Fibroblast of pulmonary artery (primary cell): ENCODE measurements at regions not wholly inside any gene's neighbourhood (a gene's known extent, or its start where the extent isn't known, plus 50 kb on each side); places are given as distances from the start of the nearest gene placed in this dataset.
A peak's percentile ranks its signal among the peaks of the same experiment; 100 is the strongest.

Experiments used
- DNase-seq: peaks from one replicate; pipeline ENCODE4 v3.0.0-alpha.2; 2010; ENCODE audit warnings: low read depth
- H3K4me3 ChIP-seq: replicated peaks from 2 replicates; pipeline ENCODE4 v1.5.1; 2011; ENCODE audit warnings: low read depth, mild to moderate bottlenecking, control low read depth, low read length, moderate library complexity
- TF ChIP-seq, protein P1 (sequence below): IDR thresholded peaks from 2 replicates; pipeline ENCODE4 v1.5.1; 2011; ENCODE audit warnings: mild to moderate bottlenecking, control low read depth, low read length, inconsistent platforms; ENCODE audit errors: missing control alignments

DNA sequence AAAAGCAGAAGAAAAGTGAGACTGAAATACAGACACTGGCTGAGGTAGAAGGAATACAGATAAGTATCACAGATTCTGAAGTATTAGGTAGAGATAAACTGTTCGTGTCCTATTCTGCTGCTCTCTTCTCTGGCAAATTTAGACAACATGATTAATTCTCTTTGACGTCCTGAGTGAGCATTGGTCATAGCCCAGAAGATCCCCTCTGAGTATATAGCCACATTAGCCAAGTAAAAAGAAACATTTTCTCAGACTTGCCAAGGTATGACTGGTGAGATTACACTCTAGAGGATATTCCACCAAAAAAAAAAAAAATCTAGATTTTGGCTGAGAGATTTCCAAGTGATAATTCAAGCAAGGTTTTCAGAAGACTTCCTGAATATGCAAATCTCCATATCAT, 111.4 kb upstream of the ALCAM start:
- DNase-seq, result no peak
- TF ChIP-seq, protein P1, sequence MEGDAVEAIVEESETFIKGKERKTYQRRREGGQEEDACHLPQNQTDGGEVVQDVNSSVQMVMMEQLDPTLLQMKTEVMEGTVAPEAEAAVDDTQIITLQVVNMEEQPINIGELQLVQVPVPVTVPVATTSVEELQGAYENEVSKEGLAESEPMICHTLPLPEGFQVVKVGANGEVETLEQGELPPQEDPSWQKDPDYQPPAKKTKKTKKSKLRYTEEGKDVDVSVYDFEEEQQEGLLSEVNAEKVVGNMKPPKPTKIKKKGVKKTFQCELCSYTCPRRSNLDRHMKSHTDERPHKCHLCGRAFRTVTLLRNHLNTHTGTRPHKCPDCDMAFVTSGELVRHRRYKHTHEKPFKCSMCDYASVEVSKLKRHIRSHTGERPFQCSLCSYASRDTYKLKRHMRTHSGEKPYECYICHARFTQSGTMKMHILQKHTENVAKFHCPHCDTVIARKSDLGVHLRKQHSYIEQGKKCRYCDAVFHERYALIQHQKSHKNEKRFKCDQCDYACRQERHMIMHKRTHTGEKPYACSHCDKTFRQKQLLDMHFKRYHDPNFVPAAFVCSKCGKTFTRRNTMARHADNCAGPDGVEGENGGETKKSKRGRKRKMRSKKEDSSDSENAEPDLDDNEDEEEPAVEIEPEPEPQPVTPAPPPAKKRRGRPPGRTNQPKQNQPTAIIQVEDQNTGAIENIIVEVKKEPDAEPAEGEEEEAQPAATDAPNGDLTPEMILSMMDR, result no peak
- H3K4me3 ChIP-seq, result no peak overlapping the region

DNA sequence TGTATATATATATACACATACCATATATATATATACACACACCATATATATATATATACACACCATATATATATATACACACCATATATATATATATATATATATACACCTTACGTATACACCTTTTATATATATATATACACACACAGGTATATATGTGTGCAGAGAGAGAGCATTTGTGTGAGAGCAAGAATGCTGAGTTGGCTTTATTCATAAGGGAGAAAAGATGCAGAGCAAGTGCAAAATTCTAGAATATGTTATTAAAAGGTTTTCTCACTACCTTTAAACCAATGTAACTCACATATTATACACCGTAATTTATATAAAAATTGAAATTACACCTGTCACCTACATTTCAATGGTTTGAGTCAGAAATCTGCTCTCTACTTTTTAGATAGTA, 107.2 kb upstream of the ALCAM start:
- no peak overlapping the region for H3K4me3 ChIP-seq
- DNase-seq, result no peak
- TF ChIP-seq, protein P1, result no peak

DNA sequence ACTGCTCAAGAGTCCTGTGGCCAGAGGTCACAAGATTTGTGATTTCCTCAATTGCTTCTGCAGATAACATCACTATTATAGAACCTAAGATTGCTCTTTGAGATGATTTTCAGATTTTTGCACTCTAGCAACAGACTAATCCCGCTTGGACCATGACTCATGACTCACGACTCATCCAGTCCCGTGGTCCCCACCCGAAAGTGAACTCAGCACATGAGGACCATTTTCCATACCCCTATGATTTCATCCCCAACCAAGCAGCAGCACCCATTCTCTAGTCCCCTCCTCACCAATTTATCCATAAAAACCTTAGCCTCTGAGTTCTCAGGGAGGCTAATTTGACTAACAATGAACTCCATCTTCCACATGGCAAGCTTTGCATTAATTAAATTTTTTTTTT, 106.3 kb upstream of the ALCAM start:
- no peak for DNase-seq
- H3K4me3 ChIP-seq, result no peak overlapping the region
- TF ChIP-seq, protein P1, result no peak

DNA sequence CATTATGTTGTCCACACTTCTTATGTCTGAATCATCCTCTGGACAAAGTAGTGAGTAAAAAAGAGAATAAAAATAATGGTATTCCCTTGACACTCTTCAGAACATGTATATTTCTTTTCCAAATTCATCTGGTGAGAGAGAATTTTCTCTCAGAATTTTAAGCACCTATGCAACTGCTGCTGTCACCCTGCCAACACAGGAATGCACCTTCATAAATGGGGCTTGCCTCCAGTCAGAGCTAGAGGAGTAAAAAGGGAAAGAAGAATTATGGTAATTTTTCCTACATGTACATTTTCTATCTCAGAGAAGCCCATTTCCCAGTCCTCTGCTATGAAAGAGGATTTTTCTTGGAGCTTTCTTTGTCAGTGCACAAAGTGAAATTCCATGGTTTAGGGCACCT, 92.2 kb upstream of the ALCAM start:
- TF ChIP-seq, protein P1, result no peak
- DNase-seq, result peak; percentile 7
- no peak overlapping the region for H3K4me3 ChIP-seq

DNA sequence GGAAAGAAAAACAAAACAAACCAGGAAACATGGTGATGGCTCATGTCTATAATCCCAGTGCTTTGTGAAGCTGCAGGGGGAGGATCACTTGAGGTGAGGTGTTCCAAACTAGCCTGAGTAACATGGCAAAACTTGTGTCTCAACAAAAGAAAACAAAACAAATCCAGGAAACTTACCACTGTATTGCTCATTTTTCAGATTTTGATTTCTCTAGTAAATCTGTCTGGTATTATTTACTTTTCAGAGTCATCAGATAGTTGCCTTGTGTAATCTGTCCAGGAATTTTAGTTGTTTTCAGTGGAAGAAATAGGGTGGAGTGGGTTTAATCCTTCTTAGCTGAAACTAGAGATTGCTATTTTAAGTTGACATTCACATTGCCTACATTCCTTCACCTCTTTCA, 91.8 kb upstream of the ALCAM start:
- H3K4me3 ChIP-seq, result no peak overlapping the region
- DNase-seq, result peak; percentile 58
- TF ChIP-seq, protein P1, result no peak

DNA sequence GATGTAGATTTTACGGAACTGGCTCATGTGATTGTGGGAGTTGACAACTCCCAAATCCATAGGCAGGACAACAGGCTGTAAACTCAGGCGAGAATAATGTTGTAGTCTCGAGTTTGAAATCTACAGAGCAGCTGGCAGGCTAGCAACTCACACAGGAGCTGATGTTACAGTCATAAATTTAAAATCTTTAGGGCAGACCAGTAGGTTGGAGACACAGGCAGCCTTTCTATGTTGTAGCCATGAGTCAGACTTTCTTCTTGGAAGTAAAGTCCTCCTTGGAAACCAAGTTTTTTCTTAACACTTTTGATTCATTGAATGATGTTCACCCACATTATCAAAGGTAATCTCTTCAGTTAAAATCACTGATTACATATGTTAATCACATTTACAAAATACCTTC, 89.1 kb upstream of the ALCAM start:
- TF ChIP-seq, protein P1, result no peak
- H3K4me3 ChIP-seq, result no peak overlapping the region
- DNase-seq, result peak; percentile 42

DNA sequence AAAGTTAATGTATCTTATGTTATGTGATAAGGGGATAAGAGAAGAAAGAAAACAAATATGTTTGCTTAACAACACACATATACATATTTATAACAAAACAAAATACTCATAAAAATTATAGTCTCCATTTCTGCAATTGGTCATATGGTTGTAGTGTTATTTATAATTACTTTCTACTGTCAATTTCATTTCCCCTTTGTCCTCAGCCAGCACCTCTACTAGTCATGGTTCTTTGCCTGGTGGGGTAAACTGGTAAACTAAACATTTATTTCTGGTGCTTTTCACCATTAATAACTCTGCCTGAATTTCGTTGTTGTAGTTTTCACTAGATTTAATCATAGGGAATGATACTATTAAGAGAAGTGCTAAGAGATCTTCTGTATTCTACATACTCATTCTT, 88.0 kb upstream of the ALCAM start:
- TF ChIP-seq, protein P1, result no peak
- DNase-seq, result no peak
- H3K4me3 ChIP-seq, result no peak overlapping the region
